NCI-H2227 (cell line): ENCODE measurements at regions not wholly inside any gene's neighbourhood (a gene's known extent, or its start where the extent isn't known, plus 50 kb on each side); places are given as distances from the start of the nearest gene placed in this dataset.

Experiments used
- DNase-seq: peaks from one replicate; lab custom pipeline; 2025; ENCODE audit not compliant: unreplicated experiment; lab: John Stamatoyannopoulos, UW

- no peak for DNase-seq
Measured at GRCh38 chr16:65782611-65783600, 583.6 kb upstream of the CDH5 start.

DNA sequence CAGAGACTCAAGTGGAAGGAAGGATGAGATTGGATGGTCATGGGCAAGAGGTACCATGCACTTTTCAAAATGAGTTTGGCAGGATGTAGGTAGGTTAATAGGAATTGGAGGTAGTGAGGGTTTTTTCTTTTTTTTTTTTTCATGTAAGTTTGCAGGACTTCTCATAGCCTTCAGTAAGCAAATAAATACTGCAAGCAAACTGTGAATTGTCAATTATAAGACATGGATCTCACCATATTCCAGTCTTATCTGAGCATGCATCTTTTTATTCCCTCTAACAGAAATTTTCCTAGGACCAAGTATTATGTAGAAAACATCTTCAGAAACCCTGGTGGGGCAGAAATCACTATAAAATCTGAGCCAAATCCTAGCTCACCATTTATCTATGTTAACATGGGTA, 584.6 kb upstream of the CDH5 start:
- no peak for DNase-seq

DNA sequence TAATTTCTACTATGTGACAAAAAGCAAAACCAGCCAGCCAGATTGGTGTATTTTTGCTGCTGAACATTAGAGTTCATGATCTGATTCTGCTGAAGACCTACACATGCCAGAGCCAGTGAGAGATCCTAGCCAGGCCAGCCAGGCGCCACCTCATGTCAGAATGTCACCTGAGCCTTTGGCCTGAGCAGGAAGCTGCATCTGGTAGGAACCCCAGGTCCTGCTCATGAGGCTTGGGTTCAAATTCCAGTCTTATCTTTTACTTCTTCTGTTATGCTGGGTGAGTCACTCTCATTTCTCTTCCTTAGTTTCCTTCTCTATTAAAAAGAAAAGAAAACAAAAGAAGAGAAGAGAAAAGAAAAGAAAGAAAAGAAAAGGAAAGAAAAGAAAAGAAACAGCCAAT, 585.1 kb upstream of the CDH5 start:
- DNase-seq = no peak

GRCh38 chr16:65779201-65779600, 587.3 kb upstream of the CDH5 start:
- DNase-seq = no peak

DNA sequence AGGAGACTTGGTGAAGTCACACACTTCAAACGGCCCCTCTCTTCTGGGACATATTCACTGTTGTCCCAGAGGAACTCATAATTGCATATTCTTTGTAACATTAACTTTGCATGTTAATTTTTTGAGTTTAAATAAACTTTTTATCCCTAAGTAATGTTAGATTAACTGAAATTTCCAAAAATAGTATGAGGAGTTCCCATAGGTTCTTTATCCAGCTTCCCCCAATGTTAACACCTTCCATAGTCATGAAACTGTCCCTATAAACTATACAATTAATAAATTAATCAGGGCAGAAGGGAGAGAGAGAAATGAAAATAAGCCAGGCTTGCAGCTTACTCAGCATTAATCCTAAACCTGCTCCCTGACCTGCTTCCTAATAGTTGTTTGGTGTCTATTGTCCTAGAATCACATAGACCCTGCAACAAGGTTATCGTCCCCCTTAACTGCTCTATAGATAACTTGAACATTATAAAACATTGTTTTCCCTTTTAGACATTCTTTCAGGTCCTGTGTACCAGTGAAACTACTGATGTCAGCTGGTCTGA, 589.8 kb upstream of the CDH5 start:
- no peak for DNase-seq

- no peak for DNase-seq
Measured at GRCh38 chr16:65775829-65776228, 590.7 kb upstream of the CDH5 start.

- no peak for DNase-seq
Measured at GRCh38 chr16:65774350-65774749, 592.1 kb upstream of the CDH5 start.

DNA sequence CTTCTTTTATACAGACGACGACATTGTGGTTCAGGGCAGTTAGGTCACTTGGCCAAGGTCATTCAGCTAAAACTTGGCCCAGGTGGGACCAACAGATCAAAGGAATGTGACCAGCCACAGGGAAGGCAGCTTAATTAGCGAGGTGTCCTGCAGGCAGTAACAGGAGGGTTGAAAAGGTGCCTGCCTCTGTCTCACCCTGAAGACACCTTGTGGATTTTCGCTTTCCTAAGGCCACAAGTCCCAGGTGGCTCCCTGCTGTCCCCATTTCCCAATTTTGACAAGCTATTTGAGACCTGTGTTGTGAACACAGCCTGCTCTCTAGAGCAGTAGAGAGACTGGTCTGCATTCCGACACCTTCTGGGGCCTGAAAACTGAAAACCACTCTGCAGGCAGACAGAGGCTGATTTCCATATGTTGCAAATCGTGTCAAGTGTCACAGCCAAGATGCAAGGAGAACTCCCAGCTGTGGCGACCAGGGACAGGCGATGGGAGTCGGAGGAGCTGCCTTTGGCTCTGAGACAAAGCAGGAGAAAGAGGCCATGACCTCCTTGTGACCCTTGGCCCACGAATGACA, 593.1 kb upstream of the CDH5 start:
- DNase-seq = no peak

DNA sequence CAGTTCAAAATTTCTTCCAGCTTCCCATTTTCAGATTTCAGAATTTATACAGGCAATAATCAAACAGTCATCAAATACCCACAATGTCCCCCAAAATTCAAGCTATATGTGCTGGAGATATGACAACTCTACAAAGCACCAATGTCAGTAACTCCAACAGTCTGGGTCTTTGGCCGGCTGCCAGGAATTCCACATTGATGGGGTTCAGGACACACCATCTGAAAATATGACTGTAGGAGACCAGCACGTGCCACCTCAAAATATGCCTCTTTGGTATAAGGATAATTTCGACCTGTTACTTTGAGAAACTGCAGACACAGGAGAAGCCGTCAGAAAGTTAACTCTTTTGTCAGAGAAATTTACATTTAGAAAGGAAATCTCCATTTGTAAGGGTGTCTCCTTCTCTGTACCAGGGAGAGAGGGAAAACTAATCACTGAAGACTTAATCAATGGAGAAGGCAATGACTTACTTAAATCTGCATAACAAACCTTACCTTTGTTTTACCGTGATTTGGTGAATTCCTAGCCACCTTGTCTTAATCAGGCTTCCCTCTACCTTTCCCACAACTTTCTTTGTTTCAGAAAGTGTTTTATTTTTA, 594.3 kb upstream of the CDH5 start:
- DNase-seq = no peak

DNA sequence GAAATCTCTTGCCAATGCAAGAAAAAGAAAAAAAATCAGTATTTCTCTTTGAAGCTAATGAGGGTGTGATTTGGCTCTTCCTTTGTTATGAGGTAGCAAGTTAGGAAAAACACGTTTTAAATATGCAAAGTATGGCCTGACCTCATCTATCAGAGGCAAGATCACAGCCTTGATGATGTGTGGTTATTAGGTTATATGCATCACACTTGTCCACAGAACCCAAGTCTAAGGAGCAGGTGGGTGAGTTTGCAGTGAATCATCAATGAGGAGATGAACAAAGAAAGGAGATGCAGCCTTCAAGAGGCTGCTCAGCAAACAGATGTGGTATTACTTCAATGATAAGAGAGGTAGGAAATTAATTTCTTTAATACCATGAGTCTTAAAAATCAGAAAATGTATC, 594.8 kb upstream of the CDH5 start:
- DNase-seq = no peak

DNA sequence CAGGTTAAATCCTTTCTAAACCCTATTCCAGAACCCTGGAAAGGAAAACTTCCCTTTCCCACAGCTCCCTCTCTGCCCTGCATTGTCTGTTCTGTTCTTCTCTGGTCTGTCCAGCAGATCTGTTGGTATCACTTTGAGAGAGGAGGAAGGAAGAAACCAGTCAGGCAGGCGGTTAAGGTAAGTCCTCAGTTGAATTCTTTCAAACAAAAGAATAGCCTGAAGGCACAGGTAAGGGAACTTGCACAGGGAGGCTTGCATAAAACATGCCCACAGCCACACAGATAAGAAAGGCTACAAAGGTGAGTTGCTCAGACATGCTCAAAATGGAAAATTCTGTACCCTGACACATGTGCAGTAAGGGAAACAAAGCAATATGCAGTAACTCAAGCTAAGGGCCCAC, 595.7 kb upstream of the CDH5 start:
- no peak for DNase-seq

DNA sequence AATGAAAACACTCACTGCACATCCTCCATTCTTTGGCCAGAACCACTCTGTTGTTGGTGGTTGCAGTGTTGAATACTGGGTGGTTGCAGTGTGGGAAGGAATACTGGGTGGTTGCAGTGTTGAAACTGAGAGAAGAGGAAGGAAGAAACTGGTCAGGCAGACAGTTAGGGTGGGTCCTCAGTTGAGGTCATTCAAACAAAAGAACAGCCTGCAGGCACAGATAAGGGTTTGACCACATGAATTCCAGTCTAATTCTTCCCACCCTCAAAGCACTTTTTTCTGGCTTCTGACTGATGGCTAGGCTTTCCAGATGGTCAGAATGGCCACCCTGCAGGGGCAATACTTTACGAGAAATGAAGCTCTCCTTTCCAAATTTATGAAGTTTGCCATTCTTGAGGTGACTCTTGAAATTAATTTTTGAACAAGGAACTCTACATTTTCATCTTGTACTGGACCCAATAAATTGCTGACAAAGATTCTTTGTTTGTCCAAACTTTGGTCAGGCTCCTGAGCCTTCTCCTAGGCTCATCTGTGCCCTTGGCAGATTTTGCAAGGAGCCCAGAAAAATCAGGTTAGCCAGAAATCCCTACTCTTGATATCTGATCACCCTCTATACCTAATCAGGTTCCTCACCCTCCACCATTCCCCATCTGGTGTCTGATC, 596.6 kb upstream of the CDH5 start:
- DNase-seq = no peak

- DNase-seq = no peak
Measured at GRCh38 chr16:65769055-65769465, 597.4 kb upstream of the CDH5 start.

GRCh38 chr16:65767125-65767524, 599.4 kb upstream of the CDH5 start:
- no peak for DNase-seq

DNA sequence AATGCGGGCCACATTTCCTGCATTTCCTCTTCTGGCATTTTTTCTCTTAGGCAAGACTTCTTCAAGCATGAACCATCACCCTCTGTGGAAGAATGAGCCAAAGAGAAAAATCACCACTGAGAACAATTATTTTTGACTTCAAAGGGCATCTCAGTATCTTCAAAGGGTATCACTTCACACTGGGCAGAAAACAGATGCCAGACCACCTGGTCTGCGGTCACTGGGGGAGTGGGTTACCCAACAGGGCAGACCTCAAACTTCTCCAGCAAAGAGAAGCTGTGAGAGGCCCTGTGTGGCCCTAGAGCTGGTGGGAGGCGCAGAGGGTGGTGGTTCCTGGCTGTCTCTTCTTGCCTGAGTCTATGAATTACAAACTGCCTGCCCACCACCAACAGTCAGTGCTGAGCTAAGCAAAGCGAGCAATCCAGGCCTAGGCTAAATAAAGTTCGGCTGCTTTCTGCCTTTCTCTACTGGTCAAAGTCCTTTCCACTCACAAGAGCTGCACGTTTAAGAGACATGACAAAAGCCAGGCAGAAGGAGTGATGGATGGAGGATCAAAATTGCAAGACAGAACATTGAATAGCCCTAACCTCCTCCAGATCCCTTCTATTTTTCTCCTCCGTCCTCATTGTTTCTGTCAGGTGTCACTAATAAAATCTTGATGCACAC, 602.7 kb upstream of the CDH5 start:
- no peak for DNase-seq

GRCh38 chr16:65760874-65761273, 605.6 kb upstream of the CDH5 start:
- no peak for DNase-seq

- no peak for DNase-seq
Measured at GRCh38 chr16:65758620-65759019, 607.9 kb upstream of the CDH5 start.

DNA sequence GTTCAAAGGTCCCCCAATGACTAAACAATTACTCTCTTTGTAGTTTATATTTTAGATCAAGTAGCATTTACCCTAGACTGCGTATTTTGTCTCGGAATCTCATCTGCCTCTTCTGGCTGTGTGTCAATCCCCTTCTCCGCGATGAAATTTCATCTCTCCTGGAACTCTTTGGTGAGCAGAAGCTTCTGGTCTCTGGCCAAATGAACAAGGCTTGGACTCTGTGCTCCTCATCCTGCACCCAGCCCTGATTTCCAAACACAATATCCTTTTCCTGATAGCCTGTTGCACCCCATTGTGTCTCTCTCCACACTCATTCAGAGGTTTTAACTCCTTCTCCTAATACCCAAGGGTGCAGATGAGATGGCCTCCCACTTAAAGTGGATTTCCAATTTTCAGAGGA, 609.4 kb upstream of the CDH5 start:
- DNase-seq = no peak

GRCh38 chr16:65756163-65756562, 610.3 kb upstream of the CDH5 start:
- no peak for DNase-seq

- no peak for DNase-seq
Measured at GRCh38 chr16:65754820-65755691, 611.4 kb upstream of the CDH5 start.
